Liver (tissue), 8 donors: ENCODE measurements at regions not wholly inside any gene's neighbourhood (a gene's known extent, or its start where the extent isn't known, plus 50 kb on each side); places are given as distances from the start of the nearest gene placed in this dataset.

Source experiments
- DNase-seq: peaks from one replicate; pipeline ENCODE4 v3.0.0-alpha.2; 2017; ENCODE audit warnings: low spot score
- H3K27ac ChIP-seq, 2 donors: one replicate each; pipeline ENCODE4 v1.7.0; 2013; ENCODE audit warnings: inconsistent platforms in 2 of 2, low read length in 2 of 2, control low read depth in 1 of 2, low read depth in 1 of 2, mild to moderate bottlenecking in 1 of 2
- H3K27me3 ChIP-seq, 4 donors: one replicate each; pipeline versions ENCODE4 v1.6.1 to v1.7.0; 2013; ENCODE audit warnings: low read length in 3 of 4, inconsistent platforms in 1 of 4, mild to moderate bottlenecking in 1 of 4, moderate library complexity in 1 of 4; ENCODE audit not compliant: control insufficient read depth in 4 of 4, insufficient read depth in 4 of 4
- H3K36me3 ChIP-seq, 4 donors: one replicate each; pipeline versions ENCODE4 v1.6.1 to v1.7.0; 2013; ENCODE audit warnings: low read length in 3 of 4, mild to moderate bottlenecking in 3 of 4, low read depth in 1 of 4, moderate library complexity in 1 of 4; ENCODE audit not compliant: control insufficient read depth in 4 of 4, insufficient read depth in 3 of 4
- H3K4me1 ChIP-seq, 4 donors: one replicate each; pipeline versions ENCODE4 v1.6.1 to v1.7.0; 2013; ENCODE audit warnings: low read length in 3 of 4, mild to moderate bottlenecking in 3 of 4, moderate library complexity in 1 of 4; ENCODE audit not compliant: control insufficient read depth in 4 of 4, insufficient read depth in 4 of 4
- H3K4me3 ChIP-seq, 3 donors: one replicate each; pipeline versions ENCODE4 v1.6.1 to v1.7.0; 2013; ENCODE audit warnings: low read length in 3 of 3, control low read depth in 1 of 3, low read depth in 1 of 3, mild to moderate bottlenecking in 1 of 3
- H3K9ac ChIP-seq, 2 donors: one replicate each; pipeline ENCODE4 v1.7.0; 2013; ENCODE audit warnings: low read length in 2 of 2, mild to moderate bottlenecking in 2 of 2, moderate library complexity in 2 of 2, control low read depth in 1 of 2, low read depth in 1 of 2
- H3K9me3 ChIP-seq, 4 donors: one replicate each; pipeline versions ENCODE4 v1.6.1 to v1.7.0; 2013; ENCODE audit warnings: low read length in 3 of 4; ENCODE audit not compliant: control insufficient read depth in 4 of 4
- CTCF ChIP-seq: fragments of 150-350 bp; IDR thresholded peaks from 2 replicates; pipeline ENCODE4 v1.5.1; 2017; ENCODE audit warnings: improper control_type of control experiment, low read depth, low read length; ENCODE audit not compliant: missing input control
- EGR1 ChIP-seq, 2 donors: IDR thresholded peaks; 2 replicates each; pipeline ENCODE4 v1.6.1; 2016 to 2018; ENCODE audit warnings: antibody characterized with exemption in 2 of 2, low read depth in 2 of 2
- FOXA1 ChIP-seq: IDR thresholded peaks from 2 replicates; pipeline ENCODE4 v1.6.1; 2016; ENCODE audit warnings: antibody characterized with exemption
- FOXA2 ChIP-seq: IDR thresholded peaks from 2 replicates; pipeline ENCODE4 v1.6.1; 2016; ENCODE audit warnings: antibody characterized with exemption
- GABPA ChIP-seq, 2 donors: IDR thresholded peaks in 1 of 2; conservative IDR thresholded peaks in 1 of 2; 2 replicates each; pipeline ENCODE4 v1.6.1; 2016; ENCODE audit warnings: antibody characterized with exemption in 2 of 2, mild to moderate bottlenecking in 1 of 2, moderate library complexity in 1 of 2
- HNF4A ChIP-seq, 2 donors: conservative IDR thresholded peaks; 2 replicates each; pipeline ENCODE4 v1.6.1; 2016; ENCODE audit warnings: antibody characterized with exemption in 2 of 2, mild to moderate bottlenecking in 2 of 2
- HNF4G ChIP-seq: IDR thresholded peaks from 2 replicates; pipeline ENCODE4 v1.6.1; 2016; ENCODE audit warnings: antibody characterized with exemption
- JUND ChIP-seq, 2 donors: IDR thresholded peaks; 2 replicates each; pipeline ENCODE4 v1.6.1; 2016; ENCODE audit warnings: antibody characterized with exemption in 2 of 2
- MAX ChIP-seq: IDR thresholded peaks from 2 replicates; pipeline ENCODE4 v1.6.1; 2016; ENCODE audit warnings: antibody characterized with exemption
- NR2F2 ChIP-seq: IDR thresholded peaks from 2 replicates; pipeline ENCODE4 v1.6.1; 2016; ENCODE audit warnings: antibody characterized with exemption
- RAD21 ChIP-seq, 2 donors: IDR thresholded peaks; 2 replicates each; pipeline ENCODE4 v1.6.1; 2016; ENCODE audit warnings: antibody characterized with exemption in 2 of 2, mild to moderate bottlenecking in 2 of 2
- REST ChIP-seq: IDR thresholded peaks from 2 replicates; pipeline ENCODE4 v1.6.1; 2016; ENCODE audit warnings: antibody characterized with exemption, mild to moderate bottlenecking
- RXRA ChIP-seq, 2 donors: IDR thresholded peaks; 2 replicates each; pipeline ENCODE4 v1.6.1; 2017 to 2018; ENCODE audit warnings: antibody characterized with exemption in 2 of 2, mild to moderate bottlenecking in 1 of 2
- SP1 ChIP-seq: IDR thresholded peaks from 2 replicates; pipeline ENCODE4 v1.6.1; 2018; ENCODE audit warnings: antibody characterized with exemption, mild to moderate bottlenecking
- TAF1 ChIP-seq: conservative IDR thresholded peaks from 2 replicates; pipeline ENCODE4 v1.6.1; 2016; ENCODE audit warnings: antibody characterized with exemption, mild to moderate bottlenecking
- YY1 ChIP-seq: IDR thresholded peaks from 2 replicates; pipeline ENCODE4 v1.6.1; 2016; ENCODE audit warnings: antibody characterized with exemption, mild to moderate bottlenecking
- ZBTB33 ChIP-seq: IDR thresholded peaks from 2 replicates; pipeline ENCODE4 v1.6.1; 2016; ENCODE audit warnings: antibody characterized with exemption
- WGBS: extraction: QIAGEN DNeasy Blood & Tissue Kit; methylation state at CpG from one replicate; pipeline ENCODE4 v1.1.7; 2013; 5-methylcytosine and 5-hydroxymethylcytosine counted together
- donor health status: healthy.
- donor health status: healthy.
- donor health status: healthy.
- donor health status: healthy.
- donor health status: healthy.

GRCh38 chr17:6255322-6255721 is 179.6 kb downstream of the AIPL1 start:
- DNase-seq = no peak
- H3K27ac ChIP-seq = no peak overlapping the region
- H3K4me1 ChIP-seq = no peaks in the 10 kb centered on the region
- no peaks in the 10 kb centered on the region for H3K36me3 ChIP-seq
- H3K9me3 ChIP-seq = no peaks in the 10 kb centered on the region
- TF ChIP-seq REST (no peak), RXRA (IDR thresholded peaks at IDR 0.05) (no peak), NR2F2 (no peak), MAX (no peak), CTCF (no peak), GABPA (IDR thresholded peaks at IDR 0.05 in 1 of 2, conservative IDR thresholded peaks at IDR 0.05 in 1 of 2) (no peak), FOXA2 (no peak), ZBTB33 (no peak), FOXA1 (no peak), TAF1 (no peak), JUND (IDR thresholded peaks at IDR 0.05) (no peak), SP1 (no peak), EGR1 (IDR thresholded peaks at IDR 0.05; ENCODE audit: low read depth in 2 of 2) (no peak)
- H3K27me3 ChIP-seq = no peaks in the 10 kb centered on the region
- H3K4me3 ChIP-seq = no peak overlapping the region
- H3K9ac ChIP-seq = no peak overlapping the region

GRCh38 chr17:6254036-6254435 is 180.9 kb downstream of the AIPL1 start:
- H3K27ac ChIP-seq = no peak overlapping the region
- no peaks in the 10 kb centered on the region for H3K4me1 ChIP-seq
- 73% methylated on average over 5 of the region's 5 CpGs for WGBS
- H3K9me3 ChIP-seq = no peaks in the 10 kb centered on the region
- H3K4me3 ChIP-seq = no peak overlapping the region
- H3K36me3 ChIP-seq = no peaks in the 10 kb centered on the region
- H3K27me3 ChIP-seq = no peaks in the 10 kb centered on the region
- no peak for DNase-seq
- H3K9ac ChIP-seq = no peak overlapping the region
- TF ChIP-seq YY1 (no peak), EGR1 (IDR thresholded peaks at IDR 0.05; ENCODE audit: low read depth in 2 of 2) (no peak), REST (no peak), RAD21 (IDR thresholded peaks at IDR 0.05) (no peak), GABPA (IDR thresholded peaks at IDR 0.05 in 1 of 2, conservative IDR thresholded peaks at IDR 0.05 in 1 of 2) (no peak), HNF4G (no peak), HNF4A (conservative IDR thresholded peaks at IDR 0.05) (no peak), CTCF (no peak), MAX (no peak), ZBTB33 (no peak)
